NT2/D1 (cell line): ENCODE measurements at regions not wholly inside any gene's neighbourhood (a gene's known extent, or its start where the extent isn't known, plus 50 kb on each side); places are given as distances from the start of the nearest gene placed in this dataset.

Source experiments
- YY1 ChIP-seq: IDR thresholded peaks from 2 replicates; pipeline ENCODE4 v1.6.1; 2011; ENCODE audit not compliant: insufficient read length, insufficient read depth
- ZNF274 ChIP-seq: IDR thresholded peaks from 2 replicates; pipeline ENCODE4 v1.6.1; 2011; ENCODE audit warnings: mild to moderate bottlenecking, low read depth, low read length

- TF ChIP-seq YY1 (no peak), ZNF274 (no peak)
Observed at GRCh38 chr2:15725101-15725781, 133.6 kb downstream of the DDX1 start.
